GM12891 (cell line): ENCODE measurements at regions not wholly inside any gene's neighbourhood (a gene's known extent, or its start where the extent isn't known, plus 50 kb on each side); places are given as distances from the start of the nearest gene placed in this dataset.
"Not testable (repeated sequence)": the region's sequence is repeated elsewhere in the genome, so short reads cannot be mapped to it uniquely, and the experiment has no call there.

Experiments used
- DNase-seq: peaks from one replicate; pipeline ENCODE4 v3.0.0; 2011; ENCODE audit warnings: low spot score; ENCODE audit not compliant: insufficient read length
- FAIRE-seq: peaks from 2 replicates; lab custom pipeline; 2011; peaks lifted over from hg19 to GRCh38; lab: Jason Lieb, UNC
- PAX5 ChIP-seq: IDR thresholded peaks from 2 replicates; pipeline ENCODE4 v1.6.1; 2011; ENCODE audit warnings: low read length, moderate library complexity, mild to moderate bottlenecking; ENCODE audit not compliant: insufficient read depth, severe bottlenecking
- POLR2A ChIP-seq: IDR thresholded peaks from 2 replicates; pipeline ENCODE4 v1.6.1; 2011; ENCODE audit warnings: low read depth, low read length, control low read depth
- POLR2AphosphoS5 ChIP-seq: IDR thresholded peaks from 2 replicates; pipeline ENCODE4 v1.6.1; 2011; ENCODE audit warnings: low read depth, low read length, control low read depth
- POU2F2 ChIP-seq: IDR thresholded peaks from 2 replicates; pipeline ENCODE4 v1.6.1; 2011; ENCODE audit warnings: low read depth, mild to moderate bottlenecking, control low read depth, low read length, moderate library complexity
- SPI1 ChIP-seq: IDR thresholded peaks from 2 replicates; pipeline ENCODE4 v1.6.1; 2011; ENCODE audit warnings: low read depth, low read length, control low read depth
- TAF1 ChIP-seq: IDR thresholded peaks from 2 replicates; pipeline ENCODE4 v1.6.1; 2011; ENCODE audit warnings: low read depth, low read length, control low read depth

- TF ChIP-seq PAX5: no peak
- TF ChIP-seq POU2F2: no peak
- TF ChIP-seq TAF1: no peak
- TF ChIP-seq SPI1: no peak
- TF ChIP-seq POLR2A: no peak
- no peak for TF ChIP-seq POLR2AphosphoS5
- DNase-seq (no peak), FAIRE-seq (no peak)
Measured at GRCh38 chr11:106507645-106508306, 430.3 kb downstream of the AASDHPPT start.

DNA sequence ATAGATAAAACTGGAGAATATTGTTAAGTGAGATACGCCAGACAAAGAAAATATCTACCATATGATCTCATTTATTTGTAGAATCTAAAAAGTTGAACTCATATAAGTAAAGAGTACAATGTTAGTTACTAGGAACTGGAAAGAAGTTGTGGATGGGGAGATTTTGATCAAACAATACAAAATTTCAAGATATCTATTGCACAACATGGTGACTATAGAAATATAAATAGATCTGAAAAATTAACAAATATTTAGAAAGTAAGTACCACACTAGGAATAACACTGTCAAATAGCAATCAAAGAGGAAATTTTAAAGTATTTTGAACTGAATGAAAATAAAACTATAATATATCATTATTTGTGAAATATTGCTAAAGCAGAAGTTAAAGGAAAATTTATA is 437.2 kb downstream of the AASDHPPT start:
- DNase-seq (no peak), FAIRE-seq (no peak)
- TF ChIP-seq TAF1 (no peak), SPI1 (no peak), POLR2AphosphoS5 (no peak), PAX5 (no peak), POLR2A (no peak), POU2F2 (no peak)

GRCh38 chr11:106517426-106517825 is 440.0 kb downstream of the AASDHPPT start:
- no peak for TF ChIP-seq POLR2A
- TF ChIP-seq SPI1: no peak
- TF ChIP-seq TAF1: no peak
- no peak for TF ChIP-seq PAX5
- TF ChIP-seq POLR2AphosphoS5: no peak
- TF ChIP-seq POU2F2: no peak
- FAIRE-seq (no peak), DNase-seq (no peak)

DNA sequence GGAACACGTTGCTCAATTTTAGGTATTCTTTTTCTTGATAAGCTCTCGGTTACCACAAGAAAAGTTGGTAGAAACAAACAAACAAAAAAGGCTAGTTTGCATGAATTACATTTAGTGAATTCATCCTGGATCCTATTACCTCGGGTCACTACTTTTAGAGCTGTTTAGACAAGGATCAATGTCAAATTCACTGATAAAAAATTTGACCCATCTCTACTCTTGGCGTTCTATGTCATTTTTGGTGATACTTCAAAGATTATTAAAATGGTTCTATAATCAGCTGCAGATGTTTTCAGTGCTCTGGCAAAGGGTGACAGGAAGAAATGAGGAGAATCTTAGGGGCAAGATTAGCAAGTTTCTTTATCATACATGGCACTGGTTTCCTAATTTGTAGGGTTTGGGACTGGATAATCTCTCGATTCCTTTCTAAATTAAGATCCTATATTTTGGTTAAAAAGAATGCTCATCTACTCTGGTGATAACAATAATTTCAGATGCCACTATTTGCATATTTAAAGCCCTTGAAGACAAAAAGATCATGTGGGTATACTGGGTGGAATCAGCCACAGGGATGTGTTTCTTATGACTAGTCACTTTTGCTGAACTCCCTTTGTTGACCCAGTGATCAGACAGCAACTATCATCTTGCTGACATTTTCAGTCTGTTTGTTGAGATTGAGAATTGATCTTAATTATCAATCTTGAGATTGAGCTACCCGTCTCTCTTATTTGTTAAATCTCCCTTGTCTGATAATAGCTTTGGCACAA is 442.9 kb downstream of the AASDHPPT start:
- no peak for TF ChIP-seq TAF1
- no peak for TF ChIP-seq POU2F2
- TF ChIP-seq SPI1: no peak
- no peak for TF ChIP-seq PAX5
- TF ChIP-seq POLR2AphosphoS5: no peak
- no peak for DNase-seq
- FAIRE-seq: no peak

DNA sequence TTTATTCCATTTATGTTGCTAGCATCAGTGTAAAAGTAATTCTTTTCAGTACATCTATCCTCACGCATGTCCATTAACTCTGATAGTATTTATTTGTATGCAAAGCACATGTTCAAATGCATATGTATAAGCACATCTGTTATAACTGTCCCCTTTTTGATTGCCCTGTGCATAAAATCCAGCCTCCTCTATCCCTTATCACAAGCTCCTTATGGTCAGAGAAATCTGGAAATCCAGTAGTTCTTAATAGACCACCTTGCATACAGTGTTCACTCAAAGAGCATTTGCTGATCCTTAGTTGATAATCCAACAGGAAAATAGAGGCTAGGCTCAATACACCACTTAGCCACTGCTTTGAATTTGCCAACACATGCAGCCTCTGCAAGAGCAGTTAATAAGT is 443.5 kb downstream of the AASDHPPT start:
- DNase-seq (no peak), FAIRE-seq (no peak)
- TF ChIP-seq POLR2A (no peak), SPI1 (no peak), PAX5 (no peak), TAF1 (no peak), POLR2AphosphoS5 (no peak), POU2F2 (no peak)

DNA sequence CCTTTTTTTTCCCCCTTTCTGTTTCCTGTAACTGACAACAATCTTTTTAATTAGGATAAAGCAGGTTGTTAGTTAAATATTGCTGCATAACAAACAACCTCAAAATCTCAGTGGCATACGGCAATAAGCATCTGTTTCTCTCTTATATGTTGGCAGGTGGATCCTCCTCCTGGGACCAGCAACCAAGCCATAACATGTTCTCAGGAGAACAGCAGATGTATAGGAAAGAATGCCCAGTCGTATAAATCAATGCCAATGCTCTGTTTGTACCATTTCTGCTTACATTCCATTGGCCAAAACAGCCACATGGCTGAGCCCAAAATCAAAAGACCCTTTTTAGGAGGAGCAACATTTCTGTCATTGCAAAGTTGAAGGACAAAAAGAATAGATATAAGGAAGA is 445.7 kb downstream of the AASDHPPT start:
- no peak for TF ChIP-seq POLR2AphosphoS5
- no peak for FAIRE-seq
- no peak for DNase-seq

- no peak for FAIRE-seq
- TF ChIP-seq TAF1 (no peak), SPI1 (no peak), POU2F2 (no peak), PAX5 (no peak), POLR2A (no peak)
Measured at GRCh38 chr11:106523921-106524320, 446.5 kb downstream of the AASDHPPT start.

DNA sequence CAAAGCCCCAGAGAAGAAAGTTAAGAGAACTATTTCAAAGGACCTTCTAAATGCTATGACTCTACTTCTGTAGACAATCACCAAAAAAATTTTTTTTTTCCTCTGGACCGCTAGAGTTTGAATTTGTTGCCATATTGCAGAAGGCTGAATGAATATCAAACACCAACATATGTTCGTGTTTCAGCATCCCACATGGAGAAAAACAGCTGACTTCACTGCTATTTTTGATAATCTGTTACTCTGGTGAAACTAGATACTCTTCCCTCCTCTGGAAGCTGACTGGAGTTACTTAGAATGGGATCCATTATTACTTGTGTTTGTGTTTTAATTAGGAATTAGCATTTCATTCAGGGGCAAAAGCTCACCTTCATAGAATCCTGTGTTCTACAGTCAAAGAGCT is 447.0 kb downstream of the AASDHPPT start:
- no peak for FAIRE-seq
- no peak for DNase-seq
- TF ChIP-seq PAX5: no peak
- TF ChIP-seq SPI1: no peak
- TF ChIP-seq POLR2AphosphoS5: no peak
- TF ChIP-seq POLR2A: no peak
- TF ChIP-seq POU2F2: no peak
- TF ChIP-seq TAF1: no peak

More at GRCh38 chr11:106523921-106524320, 446.5 kb downstream of the AASDHPPT start:
- no peak for DNase-seq

DNA sequence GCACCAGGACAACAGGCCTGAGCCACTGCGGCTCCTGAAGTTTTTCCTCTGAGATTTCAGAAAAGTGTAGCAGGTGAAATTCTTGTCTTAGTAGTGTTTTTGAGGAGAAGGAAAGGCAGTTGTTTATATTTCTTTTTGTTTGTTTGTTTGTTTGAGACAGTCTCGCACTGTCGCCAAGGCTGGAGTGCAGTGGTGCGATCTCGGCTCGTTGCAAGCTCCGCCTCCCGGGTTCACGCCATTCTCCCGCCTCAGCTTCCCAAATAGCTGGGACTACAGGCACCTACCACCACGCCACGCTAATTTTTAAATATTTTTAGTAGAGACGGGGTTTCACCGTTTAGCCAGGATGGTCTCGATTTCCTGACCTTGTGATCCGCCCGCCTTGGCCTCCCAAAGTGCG is 454.2 kb downstream of the AASDHPPT start:
- not testable (repeated sequence) for DNase-seq, FAIRE-seq

- TF ChIP-seq SPI1 (no peak), POU2F2 (no peak), POLR2A (no peak), POLR2AphosphoS5 (no peak), TAF1 (no peak), PAX5 (no peak)
- DNase-seq: no peak
- FAIRE-seq: no peak
Measured at GRCh38 chr11:106533046-106533445, 455.6 kb downstream of the AASDHPPT start.
